DMS 273 (cell line): ENCODE measurements at regions not wholly inside any gene's neighbourhood (a gene's known extent, or its start where the extent isn't known, plus 50 kb on each side); places are given as distances from the start of the nearest gene placed in this dataset.

ENCODE experiments used
- DNase-seq: peaks from one replicate; lab custom pipeline; 2025; ENCODE audit not compliant: unreplicated experiment; lab: John Stamatoyannopoulos, UW

DNA sequence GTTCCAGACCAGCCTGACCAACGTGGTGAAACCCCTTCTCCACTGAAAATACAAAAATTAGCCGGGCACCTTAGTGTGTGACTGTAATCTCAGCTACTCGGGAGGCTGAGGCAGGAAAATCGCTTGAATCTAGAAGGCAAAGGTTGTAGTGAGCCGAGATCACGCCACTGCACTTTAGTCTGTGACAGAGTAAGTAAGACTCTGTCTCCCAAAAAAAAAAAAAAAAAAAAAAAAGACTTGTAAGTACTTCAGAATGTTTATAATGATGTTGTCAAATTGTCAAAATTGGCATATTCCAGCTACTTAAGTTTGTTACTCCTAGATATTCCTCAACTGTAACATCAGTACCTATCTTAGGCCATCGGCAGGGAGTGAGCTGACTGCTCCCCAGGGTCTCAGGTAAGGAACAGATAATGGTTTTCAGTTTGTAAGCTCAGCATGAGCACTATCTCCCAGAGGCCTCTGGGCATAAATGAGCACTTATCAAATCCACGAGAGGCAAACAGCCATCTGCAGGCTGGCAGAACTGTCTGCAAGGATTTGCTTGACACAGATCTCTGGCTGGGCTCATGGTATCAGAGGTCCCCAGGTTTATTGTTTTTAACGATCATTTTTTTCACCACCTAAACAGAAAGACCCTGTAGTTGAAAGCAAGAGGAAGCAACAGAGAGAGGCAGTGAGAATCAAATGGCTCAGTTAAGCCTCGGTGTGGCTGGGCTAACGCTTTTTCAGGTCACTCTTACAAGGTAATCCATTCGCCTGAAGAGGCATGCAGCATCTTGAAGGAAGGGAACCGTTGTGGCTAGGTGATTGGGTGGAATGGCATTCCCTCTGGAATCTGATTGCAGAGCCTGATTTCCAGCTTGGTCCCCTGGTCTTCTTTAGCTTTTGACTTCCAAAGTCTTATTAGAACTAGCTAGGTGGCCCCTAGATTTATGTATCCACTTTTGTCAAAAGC, 115.9 kb downstream of the LY86 start:
- no peak for DNase-seq

DNA sequence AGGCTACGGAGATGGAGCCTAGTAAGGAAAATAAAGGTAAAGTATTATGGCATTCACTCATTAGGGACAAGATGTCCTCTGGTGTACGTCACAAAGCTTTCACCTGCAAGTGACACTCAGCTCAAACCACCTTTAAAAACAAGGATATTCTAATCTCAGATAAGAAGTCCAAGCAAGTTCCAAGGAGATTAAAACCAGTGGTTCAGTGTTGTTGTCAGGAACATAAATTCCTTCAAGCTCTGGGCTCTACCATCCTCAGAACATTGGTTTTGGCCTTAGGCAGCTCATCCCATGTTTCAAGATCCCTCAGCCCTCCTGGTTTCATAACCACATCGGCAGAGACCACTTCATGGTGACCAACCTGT, 116.5 kb downstream of the LY86 start:
- DNase-seq, result no peak

DNA sequence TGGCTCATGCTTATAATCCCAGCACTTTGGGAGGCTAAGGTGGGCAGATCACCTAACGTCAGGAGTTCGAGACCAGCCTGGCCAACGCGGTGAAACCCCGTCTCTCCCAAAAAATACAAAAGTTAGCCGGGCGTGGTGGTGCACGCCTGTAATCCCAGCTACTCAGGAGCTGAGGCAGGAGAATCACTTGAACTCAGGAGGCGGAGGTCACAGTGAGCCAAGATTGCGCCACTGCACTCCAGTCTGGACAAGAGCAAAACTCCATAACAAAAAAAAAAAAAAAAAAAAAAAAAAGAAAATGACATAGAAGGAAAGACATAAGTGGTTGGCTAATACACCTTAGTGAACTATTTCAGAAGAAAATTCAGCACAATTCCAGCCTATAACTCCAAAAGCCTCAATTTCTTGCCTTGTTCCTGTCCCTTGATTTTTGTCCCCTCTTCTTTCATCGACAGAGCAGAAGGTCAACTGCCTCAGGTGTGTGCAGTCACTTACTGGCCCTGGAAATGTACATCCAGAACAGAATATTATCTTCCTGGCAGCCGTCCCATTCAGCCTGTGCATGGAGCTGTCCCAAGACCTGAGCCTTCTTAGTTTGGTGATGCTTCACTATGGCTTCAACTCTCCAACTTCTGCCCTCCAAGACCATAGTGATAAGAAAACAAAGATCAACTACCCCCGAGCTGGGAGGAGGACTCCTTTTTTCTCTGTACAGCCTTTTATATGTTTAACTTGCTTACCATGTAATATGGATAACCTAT, 117.6 kb downstream of the LY86 start:
- no peak for DNase-seq

DNA sequence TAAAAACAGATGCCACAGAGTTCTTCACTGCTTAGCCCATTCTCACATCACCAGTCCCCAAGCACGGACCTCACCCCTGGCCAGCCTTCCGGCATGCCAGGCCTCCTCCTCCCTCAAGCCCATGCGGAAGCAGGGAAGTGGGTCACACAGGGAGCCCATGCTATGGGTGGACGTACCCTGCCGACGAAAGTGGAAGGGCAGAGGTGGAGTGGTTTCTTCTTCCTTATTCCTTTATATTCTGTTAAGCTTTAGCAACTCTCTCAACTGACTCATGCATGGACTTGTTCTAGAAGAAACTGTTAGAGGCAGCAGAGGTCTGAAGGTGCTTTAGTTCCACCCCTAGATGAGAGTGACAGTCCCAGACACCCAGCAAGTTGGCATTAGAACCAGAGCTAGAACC, 118.6 kb downstream of the LY86 start:
- no peak for DNase-seq

DNA sequence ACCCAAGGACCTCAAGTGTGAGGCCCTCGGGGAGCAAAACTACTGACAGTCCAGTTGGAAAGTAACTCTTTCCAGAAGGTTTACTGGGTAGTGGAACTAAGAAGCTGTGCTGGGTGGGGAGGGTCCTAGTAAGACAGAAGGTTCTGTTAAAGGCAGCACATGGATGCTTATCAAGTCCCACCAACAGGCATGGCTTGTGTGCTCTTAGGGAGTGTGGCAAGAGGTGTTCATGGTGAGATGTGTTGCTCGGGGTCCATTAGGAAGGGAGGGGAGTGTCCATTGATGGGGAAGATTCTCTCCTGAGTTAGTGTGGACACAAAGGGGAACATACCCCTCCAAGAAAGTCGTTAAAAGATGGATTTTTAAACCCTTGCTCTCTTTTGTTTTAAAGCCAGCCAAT, 120.6 kb downstream of the LY86 start:
- no peak for DNase-seq

GRCh38 chr6:6711031-6711785, 122.7 kb downstream of the LY86 start:
- DNase-seq, result no peak

GRCh38 chr6:6711832-6712448, 123.4 kb downstream of the LY86 start:
- DNase-seq, result no peak

GRCh38 chr6:6712449-6713403, 124.2 kb downstream of the LY86 start:
- DNase-seq, result no peak

- no peak for DNase-seq
These were observed 125.1 kb downstream of the LY86 start for GRCh38 chr6:6713657-6714056.

GRCh38 chr6:6714118-6714897, 125.8 kb downstream of the LY86 start:
- DNase-seq, result no peak

DNA sequence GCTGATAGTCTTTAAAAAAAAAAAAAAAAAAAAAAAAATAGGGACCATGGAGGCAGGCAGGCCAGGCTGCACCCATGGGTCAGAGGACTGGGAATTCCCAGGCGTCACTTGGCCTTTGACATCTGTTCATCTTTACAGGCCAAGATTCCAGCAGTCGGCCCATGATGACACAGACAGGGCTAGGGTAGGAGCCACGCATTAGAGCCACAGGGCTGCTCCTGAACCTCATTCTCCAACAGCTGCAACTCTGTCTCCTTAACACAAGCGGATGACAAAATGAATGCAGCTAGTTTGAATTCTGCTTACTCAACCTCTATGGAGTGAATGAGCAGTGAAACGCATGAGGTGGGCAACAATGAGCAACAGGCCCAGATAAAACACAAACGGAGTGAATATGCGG, 126.4 kb downstream of the LY86 start:
- no peak for DNase-seq

- DNase-seq, result no peak
These were observed 126.9 kb downstream of the LY86 start for GRCh38 chr6:6715465-6715864.

DNA sequence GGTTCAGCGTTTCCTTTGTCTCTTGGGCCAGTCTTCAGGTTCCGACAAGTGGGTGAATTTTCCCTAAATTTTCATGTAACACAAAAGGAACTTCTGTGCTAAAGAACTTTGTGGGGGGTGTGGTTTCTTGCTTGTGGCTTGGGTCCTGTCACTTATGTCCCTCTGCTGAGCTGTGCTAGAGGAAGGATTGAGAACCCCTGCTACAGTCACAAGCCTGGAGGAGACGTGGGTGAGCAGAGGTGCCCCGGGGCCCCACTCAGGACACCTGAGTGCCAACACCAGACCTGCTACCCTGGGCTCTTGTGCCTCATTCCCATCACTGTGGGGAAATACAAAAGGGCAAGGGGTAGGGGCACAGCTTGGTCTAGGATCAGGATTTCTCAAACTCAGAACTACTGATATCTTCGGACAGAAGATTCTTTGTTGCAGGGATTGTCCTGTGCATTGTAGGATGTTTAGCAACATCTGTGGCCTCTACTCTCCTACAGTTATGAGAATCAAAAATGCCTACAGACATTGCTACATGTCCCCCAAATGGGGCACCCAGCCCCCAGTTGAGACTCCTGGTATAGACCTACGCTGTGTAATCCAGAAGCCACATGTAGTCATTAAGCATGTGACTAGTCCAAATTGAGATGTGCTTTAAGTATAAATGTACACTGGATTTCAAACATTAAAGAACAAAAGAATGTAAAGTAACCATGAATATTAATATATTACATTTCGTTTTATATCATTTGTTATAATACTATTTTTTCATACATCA, 128.7 kb downstream of the LY86 start:
- no peak for DNase-seq

- no peak for DNase-seq
These were observed 129.4 kb downstream of the LY86 start for GRCh38 chr6:6717953-6718352.

GRCh38 chr6:6721606-6722005, 133.1 kb downstream of the LY86 start:
- peak; percentile 32 for DNase-seq

- no peak for DNase-seq
These were observed 133.7 kb downstream of the LY86 start for GRCh38 chr6:6722195-6722594.

DNA sequence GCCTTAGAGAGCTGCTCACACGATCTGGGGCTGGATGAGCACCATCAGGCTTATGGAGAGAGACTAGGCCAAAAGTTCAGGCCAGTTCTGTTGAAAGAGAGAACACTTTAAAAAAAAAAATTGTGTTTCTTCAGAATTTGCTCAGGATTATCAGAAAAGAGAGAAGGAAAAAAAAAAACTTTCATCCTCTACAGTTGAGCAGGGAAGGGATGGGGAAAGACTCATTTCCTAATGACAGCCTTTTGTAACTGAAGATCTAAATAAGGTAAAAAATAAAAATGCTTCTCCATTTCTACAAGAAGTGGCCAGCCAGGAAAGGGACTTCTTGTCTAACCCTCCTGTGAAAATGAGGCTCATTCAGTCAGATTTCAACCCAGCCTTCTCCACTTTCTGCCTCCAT, 134.8 kb downstream of the LY86 start:
- no peak for DNase-seq

GRCh38 chr6:6723921-6724538, 135.5 kb downstream of the LY86 start:
- no peak for DNase-seq
